HEK293 (cell line): ENCODE measurements at regions not wholly inside any gene's neighbourhood (a gene's known extent, or its start where the extent isn't known, plus 50 kb on each side); places are given as distances from the start of the nearest gene placed in this dataset.

ENCODE experiments used
- ZBTB1 ChIP-seq: fragments of 450-650 bp; formaldehyde crosslinking; IDR thresholded peaks from 2 replicates; pipeline ENCODE4 v1.5.1; 2016; ENCODE audit warnings: missing biosample characterization, missing genetic modification characterization
- ZNF416 ChIP-seq: fragments of 450-650 bp; formaldehyde crosslinking; IDR thresholded peaks from 2 replicates; pipeline ENCODE4 v1.5.1; 2016; ENCODE audit warnings: missing biosample characterization, missing genetic modification characterization
- ZNF660 ChIP-seq: fragments of 450-650 bp; IDR thresholded peaks from 2 replicates; pipeline ENCODE4 v1.5.1; 2018; ENCODE audit warnings: missing biosample characterization, mild to moderate bottlenecking, missing genetic modification characterization
- TF ChIP-seq, protein P1 (sequence below): fragments of 450-650 bp; formaldehyde crosslinking; IDR thresholded peaks from 2 replicates; pipeline ENCODE4 v1.5.1; 2016; ENCODE audit warnings: missing biosample characterization, missing genetic modification characterization

- no peak for TF ChIP-seq ZNF416 (tag by site-specific recombination)
- no peak for TF ChIP-seq ZBTB1 (tag by site-specific recombination)
- TF ChIP-seq, protein P1, sequence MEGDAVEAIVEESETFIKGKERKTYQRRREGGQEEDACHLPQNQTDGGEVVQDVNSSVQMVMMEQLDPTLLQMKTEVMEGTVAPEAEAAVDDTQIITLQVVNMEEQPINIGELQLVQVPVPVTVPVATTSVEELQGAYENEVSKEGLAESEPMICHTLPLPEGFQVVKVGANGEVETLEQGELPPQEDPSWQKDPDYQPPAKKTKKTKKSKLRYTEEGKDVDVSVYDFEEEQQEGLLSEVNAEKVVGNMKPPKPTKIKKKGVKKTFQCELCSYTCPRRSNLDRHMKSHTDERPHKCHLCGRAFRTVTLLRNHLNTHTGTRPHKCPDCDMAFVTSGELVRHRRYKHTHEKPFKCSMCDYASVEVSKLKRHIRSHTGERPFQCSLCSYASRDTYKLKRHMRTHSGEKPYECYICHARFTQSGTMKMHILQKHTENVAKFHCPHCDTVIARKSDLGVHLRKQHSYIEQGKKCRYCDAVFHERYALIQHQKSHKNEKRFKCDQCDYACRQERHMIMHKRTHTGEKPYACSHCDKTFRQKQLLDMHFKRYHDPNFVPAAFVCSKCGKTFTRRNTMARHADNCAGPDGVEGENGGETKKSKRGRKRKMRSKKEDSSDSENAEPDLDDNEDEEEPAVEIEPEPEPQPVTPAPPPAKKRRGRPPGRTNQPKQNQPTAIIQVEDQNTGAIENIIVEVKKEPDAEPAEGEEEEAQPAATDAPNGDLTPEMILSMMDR (tag by site-specific recombination) = no peak
- TF ChIP-seq ZNF660 (tag by site-specific recombination) = no peak
Measured at GRCh38 chr17:70774339-70775117, 605.2 kb downstream of the KCNJ2 start.
